Neural cell (in vitro differentiated cells): ENCODE measurements at regions not wholly inside any gene's neighbourhood (a gene's known extent, or its start where the extent isn't known, plus 50 kb on each side); places are given as distances from the start of the nearest gene placed in this dataset.

Experiments used
- H2AFZ ChIP-seq: fragments of 200-600, 300-800 bp; sonication (generic), shearing (Covaris generic); 2 replicates; pipeline ENCODE4 v1.6.0; 2014; ENCODE audit warnings: low read depth, mild to moderate bottlenecking, antibody characterized with exemption, low read length, moderate library complexity
- H3F3A ChIP-seq: fragments of 200-600 bp; shearing (Covaris generic); 2 replicates; pipeline ENCODE4 v1.6.1; 2016; ENCODE audit warnings: mild to moderate bottlenecking, moderate library complexity, mixed read lengths, antibody characterized with exemption, low read length; ENCODE audit not compliant: insufficient read depth, poor library complexity, severe bottlenecking
- H3K27ac ChIP-seq: fragments of 200-600, 300-800 bp; sonication (generic), shearing (Covaris generic); 2 replicates; pipeline ENCODE4 v1.5.1; 2014; ENCODE audit warnings: mild to moderate bottlenecking, low read length, moderate library complexity
- H3K27me3 ChIP-seq: fragments of 300-800, 200-600 bp; sonication (generic), shearing (Covaris generic); 2 replicates; pipeline ENCODE4 v1.6.0; 2014; ENCODE audit warnings: mild to moderate bottlenecking, low read depth, low read length, moderate library complexity; ENCODE audit not compliant: insufficient read depth
- H3K36me3 ChIP-seq: fragments of 300-800, 200-600 bp; sonication (generic), shearing (Covaris generic); 2 replicates; pipeline ENCODE4 v1.5.1; 2014; ENCODE audit warnings: mild to moderate bottlenecking, antibody characterized with exemption, low read length, moderate library complexity; ENCODE audit not compliant: insufficient read depth
- H3K4me2 ChIP-seq: fragments of 300-800, 200-600 bp; sonication (generic), shearing (Covaris generic); 2 replicates; pipeline ENCODE4 v1.6.0; 2014; ENCODE audit warnings: mild to moderate bottlenecking, low read length
- H3K4me3 ChIP-seq: fragments of 300-800, 200-600 bp; sonication (generic), shearing (Covaris generic); 2 replicates; pipeline ENCODE4 v1.5.1; 2014; ENCODE audit warnings: mild to moderate bottlenecking, low read length, moderate library complexity
- H3K79me2 ChIP-seq: fragments of 200-600 bp; shearing (Covaris generic); replicated peaks from 2 replicates; pipeline ENCODE4 v1.6.0; 2014; ENCODE audit warnings: mild to moderate bottlenecking, low read length, moderate library complexity; ENCODE audit not compliant: insufficient read depth
- H3K9ac ChIP-seq: fragments of 300-800, 200-600 bp; sonication (generic), shearing (Covaris generic); 2 replicates; pipeline ENCODE4 v1.6.1; 2016; ENCODE audit warnings: mild to moderate bottlenecking, low read length, mixed read lengths
- H3K9me2 ChIP-seq: fragments of 200-600 bp; shearing (Covaris generic); 2 replicates; pipeline ENCODE4 v1.6.1; 2016; ENCODE audit warnings: mild to moderate bottlenecking, low read length, mixed read lengths; ENCODE audit not compliant: insufficient read depth
- H3K9me3 ChIP-seq: fragments of 200-600, 300-800 bp; sonication (generic), shearing (Covaris generic); 2 replicates; pipeline ENCODE4 v1.6.1; 2016; ENCODE audit warnings: mild to moderate bottlenecking, mixed run types, low read length, moderate library complexity, mixed read lengths
- H4K20me1 ChIP-seq: fragments of 200-600 bp; shearing (Covaris generic); 2 replicates; pipeline ENCODE4 v1.6.1; 2016; ENCODE audit warnings: mild to moderate bottlenecking, mixed run types; ENCODE audit not compliant: insufficient read depth
- CTCF ChIP-seq: fragments of 450-650 bp; IDR thresholded peaks from 2 replicates; pipeline ENCODE4 v1.5.1; 2014; ENCODE audit warnings: antibody characterized with exemption, mild to moderate bottlenecking, moderate library complexity; ENCODE audit not compliant: poor library complexity, severe bottlenecking
- EP300 ChIP-seq: fragments of 450-650 bp; conservative IDR thresholded peaks from 2 replicates; pipeline ENCODE4 v1.6.1; 2014; ENCODE audit warnings: antibody characterized with exemption, mild to moderate bottlenecking, moderate library complexity; ENCODE audit not compliant: poor library complexity, severe bottlenecking
- EZH2 ChIP-seq: fragments of 200-600, 300-800 bp; shearing (Covaris generic), sonication (generic); IDR thresholded peaks from 2 replicates; pipeline ENCODE4 v1.6.1; 2014; ENCODE audit warnings: antibody characterized with exemption, low read length, borderline replicate concordance, mild to moderate bottlenecking; ENCODE audit not compliant: insufficient read depth, poor library complexity, severe bottlenecking
- MXI1 ChIP-seq: fragments of 450-650 bp; conservative IDR thresholded peaks from 2 replicates; pipeline ENCODE4 v1.6.1; 2014; ENCODE audit warnings: antibody characterized with exemption, mild to moderate bottlenecking; ENCODE audit not compliant: poor library complexity, severe bottlenecking
- POLR2AphosphoS5 ChIP-seq: IDR thresholded peaks from 2 replicates; pipeline ENCODE4 v1.6.1; 2012
- RAD21 ChIP-seq: fragments of 450-650 bp; conservative IDR thresholded peaks from 2 replicates; pipeline ENCODE4 v1.6.1; 2014; ENCODE audit warnings: antibody characterized with exemption, mild to moderate bottlenecking, moderate library complexity
- REST ChIP-seq: IDR thresholded peaks from 2 replicates; pipeline ENCODE4 v1.6.1; 2012; ENCODE audit warnings: borderline replicate concordance
- SMC3 ChIP-seq: fragments of 450-650 bp; conservative IDR thresholded peaks from 2 replicates; pipeline ENCODE4 v1.6.1; 2014; ENCODE audit warnings: antibody characterized with exemption, mild to moderate bottlenecking, moderate library complexity; ENCODE audit not compliant: poor library complexity
- TAF1 ChIP-seq: IDR thresholded peaks from 2 replicates; pipeline ENCODE4 v1.6.1; 2012; ENCODE audit warnings: low read depth

- no peak for TF ChIP-seq TAF1
- Histone ChIP-seq H3K79me2 (no peaks in the 10 kb centered on the region), H3F3A (no peaks in the 10 kb centered on the region), H3K4me2 (no peak overlapping the region), H3K27me3 (no peaks in the 10 kb centered on the region), H3K9me3 (no peaks in the 10 kb centered on the region), H3K27ac (no peak overlapping the region), H2AFZ (no peak overlapping the region), H3K36me3 (no peaks in the 10 kb centered on the region), H3K4me3 (no peak overlapping the region), H4K20me1 (no peaks in the 10 kb centered on the region), H3K9me2 (no peaks in the 10 kb centered on the region), H3K9ac (no peak overlapping the region)
Observed at GRCh38 chr10:65367706-65368105, 1558.1 kb upstream of the LRRTM3 start.

GRCh38 chr10:65375528-65375927, 1550.3 kb upstream of the LRRTM3 start:
- H3K9me3 ChIP-seq = no peaks in the 10 kb centered on the region

More at GRCh38 chr10:65375528-65375927, 1550.3 kb upstream of the LRRTM3 start:
- H3K4me3 ChIP-seq = no peak overlapping the region
- no peaks in the 10 kb centered on the region for H4K20me1 ChIP-seq
- no peak overlapping the region for H2AFZ ChIP-seq
- TF ChIP-seq EP300 = no peak
- TF ChIP-seq SMC3 = no peak
- no peak for TF ChIP-seq CTCF
- TF ChIP-seq EZH2 = no peak
- no peak for TF ChIP-seq POLR2AphosphoS5
- TF ChIP-seq REST = no peak
- no peak for TF ChIP-seq RAD21
- TF ChIP-seq MXI1 = no peak
- no peak for TF ChIP-seq TAF1
- H3K27me3 ChIP-seq = no peaks in the 10 kb centered on the region
- H3K9me2 ChIP-seq = no peaks in the 10 kb centered on the region
- no peaks in the 10 kb centered on the region for H3F3A ChIP-seq
- H3K27ac ChIP-seq = no peak overlapping the region
- H3K4me2 ChIP-seq = no peak overlapping the region
- no peaks in the 10 kb centered on the region for H3K36me3 ChIP-seq
- H3K9ac ChIP-seq = no peak overlapping the region
- no peaks in the 10 kb centered on the region for H3K79me2 ChIP-seq
